ENCODE measurements at regions not wholly inside any gene's neighbourhood (a gene's known extent, or its start where the extent isn't known, plus 50 kb on each side); places are given as distances from the start of the nearest gene placed in this dataset.

- no peak for DNase-seq
Measured at GRCh38 chr14:54316652-54317051, 80.2 kb upstream of the CDKN3 start.

- DNase-seq, result no peak
Measured at GRCh38 chr14:54317391-54317790, 79.4 kb upstream of the CDKN3 start.

GRCh38 chr14:54322246-54322645, 74.6 kb upstream of the CDKN3 start:
- DNase-seq, result no peak

GRCh38 chr14:54322701-54323337, 74.0 kb upstream of the CDKN3 start:
- DNase-seq, result no peak

GRCh38 chr14:54325766-54326165, 71.0 kb upstream of the CDKN3 start:
- no peak for DNase-seq

- no peak for DNase-seq
Measured at GRCh38 chr14:54329082-54329695, 67.6 kb upstream of the CDKN3 start.

GRCh38 chr14:54330876-54331275, 65.9 kb upstream of the CDKN3 start:
- DNase-seq, result no peak

- no peak for DNase-seq
Measured at GRCh38 chr14:54331516-54331915, 65.3 kb upstream of the CDKN3 start.

GRCh38 chr14:54332490-54332889, 64.3 kb upstream of the CDKN3 start:
- DNase-seq, result no peak

GRCh38 chr14:54333511-54333910, 63.3 kb upstream of the CDKN3 start:
- DNase-seq, result no peak

GRCh38 chr14:54335569-54336155, 61.1 kb upstream of the CDKN3 start:
- DNase-seq, result no peak

- no peak for DNase-seq
Measured at GRCh38 chr14:54337314-54337713, 59.5 kb upstream of the CDKN3 start.

- DNase-seq, result no peak
Measured at GRCh38 chr14:54338696-54339317, 58.0 kb upstream of the CDKN3 start.

GRCh38 chr14:54339771-54340170, 57.0 kb upstream of the CDKN3 start:
- no peak for DNase-seq

- DNase-seq, result no peak
Measured at GRCh38 chr14:54342806-54343205, 54.0 kb upstream of the CDKN3 start.

- DNase-seq, result no peak
Measured at GRCh38 chr14:54343272-54344121, 53.3 kb upstream of the CDKN3 start.

- no peak for DNase-seq
Measured at GRCh38 chr14:54344445-54344844, 52.4 kb upstream of the CDKN3 start.

GRCh38 chr14:54346257-54346656, 50.5 kb upstream of the CDKN3 start:
- DNase-seq, result no peak

Measured in CD4-positive, alpha-beta T cell treated with Interleukin-4 for 1 hour (primary cell).